ENCODE measurements at regions not wholly inside any gene's neighbourhood (a gene's known extent, or its start where the extent isn't known, plus 50 kb on each side); places are given as distances from the start of the nearest gene placed in this dataset.

GRCh38 chr2:155815851-155816250, 516.7 kb downstream of the NR4A2 start:
- H3K4me3 ChIP-seq (replicated peaks; ENCODE audit: low read depth, low read length), result no peak overlapping the region
- TF ChIP-seq CTCF (IDR thresholded peaks at IDR 0.05; ENCODE audit: low read length, missing control alignments), result peak; percentile 10
- DNase-seq (ENCODE audit: low read depth), result peak; percentile 5

- no peak for TF ChIP-seq CTCF (IDR thresholded peaks at IDR 0.05; ENCODE audit: low read length, missing control alignments)
- no peak overlapping the region for H3K4me3 ChIP-seq (replicated peaks; ENCODE audit: low read depth, low read length)
- DNase-seq (ENCODE audit: low read depth), result no peak
These were observed 517.2 kb downstream of the NR4A2 start for GRCh38 chr2:155815275-155815674.

- no peak for TF ChIP-seq CTCF (IDR thresholded peaks at IDR 0.05; ENCODE audit: low read length, missing control alignments)
- DNase-seq (ENCODE audit: low read depth), result no peak
- no peak overlapping the region for H3K4me3 ChIP-seq (replicated peaks; ENCODE audit: low read depth, low read length)
These were observed 522.1 kb downstream of the NR4A2 start for GRCh38 chr2:155810411-155810810.

GRCh38 chr2:155802888-155803287, 529.6 kb downstream of the NR4A2 start:
- no peak for DNase-seq (ENCODE audit: low read depth)
- no peak overlapping the region for H3K4me3 ChIP-seq (replicated peaks; ENCODE audit: low read depth, low read length)
- no peak for TF ChIP-seq CTCF (IDR thresholded peaks at IDR 0.05; ENCODE audit: low read length, missing control alignments)

GRCh38 chr2:155792666-155793065, 539.9 kb downstream of the NR4A2 start:
- no peak for TF ChIP-seq CTCF (IDR thresholded peaks at IDR 0.05; ENCODE audit: low read length, missing control alignments)
- no peak overlapping the region for H3K4me3 ChIP-seq (replicated peaks; ENCODE audit: low read depth, low read length)
- DNase-seq (ENCODE audit: low read depth), result no peak

- TF ChIP-seq CTCF (IDR thresholded peaks at IDR 0.05; ENCODE audit: low read length, missing control alignments), result no peak
- DNase-seq (ENCODE audit: low read depth), result peak; percentile 1
- H3K4me3 ChIP-seq (replicated peaks; ENCODE audit: low read depth, low read length), result no peak overlapping the region
These were observed 562.0 kb downstream of the NR4A2 start for GRCh38 chr2:155770516-155770915.

GRCh38 chr2:155766342-155767115, 566.0 kb downstream of the NR4A2 start:
- TF ChIP-seq CTCF (IDR thresholded peaks at IDR 0.05; ENCODE audit: low read length, missing control alignments), result no peak

More at GRCh38 chr2:155766342-155767115, 566.0 kb downstream of the NR4A2 start:
- no peak overlapping the region for H3K4me3 ChIP-seq (replicated peaks; ENCODE audit: low read depth, low read length)
- no peak for DNase-seq (ENCODE audit: low read depth)

All from fibroblast of pulmonary artery (primary cell).